ENCODE measurements at regions not wholly inside any gene's neighbourhood (a gene's known extent, or its start where the extent isn't known, plus 50 kb on each side); places are given as distances from the start of the nearest gene placed in this dataset.
"Not testable (repeated sequence)": the region's sequence is repeated elsewhere in the genome, so short reads cannot be mapped to it uniquely, and the experiment has no call there.

DNA sequence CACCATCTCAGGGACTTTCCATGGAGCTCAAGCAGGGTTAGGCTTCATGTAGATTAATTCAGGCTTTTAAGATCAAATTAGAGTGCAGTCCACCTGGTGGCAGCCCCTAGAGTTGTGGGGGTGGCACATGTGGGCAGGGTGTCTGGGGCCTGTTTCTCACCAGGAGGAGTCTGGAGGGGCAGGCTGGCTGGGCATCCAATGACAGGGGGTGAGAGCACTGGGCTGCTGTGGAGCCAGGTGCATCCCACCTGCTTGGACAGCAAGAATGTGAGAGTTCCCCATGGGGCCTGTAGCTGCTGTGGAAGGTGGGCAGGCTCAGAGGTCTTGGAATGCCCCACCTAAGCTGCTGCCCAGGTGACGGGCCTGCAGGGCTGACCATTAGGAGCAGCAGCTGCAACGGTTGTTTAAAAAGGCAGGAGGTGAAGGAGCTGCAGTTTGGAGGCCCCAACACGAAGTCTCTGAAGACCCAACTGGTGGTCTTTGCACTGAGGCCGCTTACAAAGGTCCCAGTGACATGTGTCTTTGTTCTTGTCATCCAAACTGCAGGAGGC is 686.3 kb upstream of the HS6ST1 start:
- no peak for DNase-seq

DNA sequence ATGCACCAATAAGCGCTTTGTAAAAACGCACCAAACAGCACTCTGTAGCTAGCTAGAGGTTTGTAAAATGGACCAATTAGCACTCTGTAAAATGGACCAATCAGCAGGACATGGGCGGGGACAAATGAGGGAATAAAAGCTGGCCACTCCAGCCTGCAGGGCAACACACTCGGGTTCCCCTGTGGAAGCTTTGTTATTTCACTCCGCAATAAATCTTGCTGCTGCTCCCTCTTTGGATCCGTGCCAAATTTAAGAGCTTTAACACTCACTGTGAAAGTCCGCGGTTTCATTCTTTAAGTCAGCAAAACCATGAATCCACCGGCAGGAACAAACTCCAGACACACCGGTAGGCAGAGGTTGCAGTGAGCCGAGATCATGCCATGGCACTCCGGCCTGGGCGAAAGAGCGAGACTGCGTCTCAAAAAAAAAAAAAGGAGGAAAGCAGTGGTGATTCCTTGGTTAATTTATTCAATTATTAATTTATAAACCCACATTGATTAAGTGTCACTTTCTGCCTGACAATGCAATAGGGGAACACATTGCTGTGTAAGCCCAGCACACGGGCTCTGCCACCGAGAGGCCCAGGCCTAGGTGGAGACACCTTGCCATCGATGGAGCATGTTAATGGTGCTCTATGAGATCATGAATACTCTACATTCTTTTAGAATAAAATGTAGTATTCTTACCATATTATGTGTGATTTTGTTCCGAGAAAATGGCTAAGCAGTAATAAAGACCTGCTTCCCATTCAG is 687.6 kb upstream of the HS6ST1 start:
- DNase-seq: peak in 1 of 5 experiments; percentile 10

GRCh38 chr2:129006901-129007300 is 688.2 kb upstream of the HS6ST1 start:
- no peak for DNase-seq

DNA sequence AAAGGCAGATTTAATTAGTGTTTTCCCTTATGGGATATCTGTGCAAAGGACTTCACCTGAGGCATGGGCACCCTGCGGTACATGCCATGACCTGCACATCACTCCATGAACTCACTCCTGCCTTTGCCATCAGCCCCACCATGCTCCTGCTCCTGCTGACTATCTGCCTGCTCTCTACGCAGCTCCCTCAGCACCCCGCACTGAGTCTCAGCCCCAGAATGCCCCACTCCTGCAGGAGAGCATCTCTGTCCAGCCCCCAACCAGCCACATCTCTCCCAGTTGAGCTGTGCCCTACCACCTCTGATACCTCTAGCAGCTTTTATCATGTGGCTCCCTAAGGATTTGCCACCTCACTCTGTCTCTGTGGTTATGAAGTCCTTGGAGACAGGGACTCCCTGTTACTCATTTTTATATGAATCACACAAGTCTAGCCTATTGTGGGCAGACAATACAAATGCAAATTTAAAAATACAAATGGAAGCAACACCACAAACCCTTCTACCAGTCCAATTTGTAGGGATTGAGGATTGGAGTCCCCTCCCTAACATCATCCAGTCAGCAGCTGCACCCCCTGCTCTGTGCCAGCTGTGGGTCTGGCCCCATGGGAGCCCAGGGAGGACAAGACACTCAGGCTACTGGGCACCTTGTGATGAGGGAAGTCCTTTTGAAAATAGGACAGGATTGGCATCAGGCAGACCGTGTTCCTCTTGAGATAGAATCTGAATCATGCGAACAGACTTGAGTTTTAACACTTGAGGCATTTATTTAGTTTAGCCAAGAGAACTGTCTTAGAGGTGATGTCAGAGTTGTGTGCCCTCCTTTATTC is 689.6 kb upstream of the HS6ST1 start:
- no peak for DNase-seq

DNA sequence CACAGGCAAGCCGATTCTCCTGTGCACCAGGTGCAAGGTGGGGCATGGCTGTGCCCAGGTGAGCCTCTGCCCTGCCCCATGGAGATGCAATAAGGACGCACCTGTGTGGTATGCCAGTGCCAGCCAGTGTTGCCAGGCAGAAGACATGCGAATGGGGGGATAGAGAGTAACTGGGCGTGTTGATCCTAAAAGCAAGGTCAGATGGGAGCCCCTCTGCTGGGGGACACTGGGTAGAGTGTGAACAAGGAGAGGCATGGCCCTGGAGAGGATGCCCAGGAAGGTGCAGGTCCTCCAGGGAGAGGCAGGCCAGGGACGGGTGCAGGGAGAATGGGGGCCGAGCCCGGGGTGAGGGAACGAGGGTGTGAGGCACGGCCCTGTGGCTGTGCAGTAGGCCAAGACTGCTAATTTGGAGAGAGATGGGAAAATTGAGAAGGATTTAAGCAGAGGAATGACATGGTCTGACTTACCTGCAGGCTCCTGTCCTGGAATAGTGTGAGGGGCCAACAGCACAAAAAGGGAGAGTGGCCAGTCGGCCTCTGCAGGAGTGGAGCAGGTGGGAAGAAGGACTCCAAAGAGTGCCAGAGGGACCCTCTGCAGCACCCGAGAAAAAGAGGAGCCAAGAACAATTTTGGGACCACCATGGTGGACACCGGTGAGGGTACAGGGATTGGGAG is 690.4 kb upstream of the HS6ST1 start:
- DNase-seq: no peak

DNA sequence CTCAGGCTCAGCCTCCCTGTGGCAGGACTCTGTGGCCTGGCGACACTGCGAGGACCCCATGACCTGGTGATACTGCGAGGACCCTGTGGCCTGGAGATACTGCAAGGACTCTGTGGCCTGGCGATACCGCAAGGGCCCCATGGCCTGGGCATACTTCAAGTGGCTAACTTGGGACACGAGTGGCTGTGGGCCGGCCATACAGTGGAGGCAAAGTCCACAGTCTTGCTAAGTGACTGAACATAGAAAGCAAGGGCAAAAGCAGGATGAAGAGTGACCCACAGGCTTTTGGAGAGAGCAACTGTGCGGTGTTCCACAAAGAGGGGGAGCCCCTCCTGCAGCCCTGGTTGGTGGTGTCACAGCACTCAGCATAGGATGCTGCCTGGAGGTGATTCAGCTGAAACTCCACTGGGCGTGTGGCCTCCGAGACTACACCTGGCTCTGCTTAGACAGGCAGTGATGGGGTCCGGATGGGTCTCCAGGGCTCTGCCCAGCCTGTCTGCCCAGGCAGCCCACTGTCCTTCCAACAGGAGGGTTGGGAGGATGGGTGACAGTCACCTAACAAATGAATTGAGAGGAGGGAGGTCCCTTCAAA is 691.0 kb upstream of the HS6ST1 start:
- no peak for DNase-seq

GRCh38 chr2:129010262-129010661 is 691.6 kb upstream of the HS6ST1 start:
- no peak for DNase-seq

- no peak for DNase-seq
Observed at GRCh38 chr2:129011466-129012061, 692.9 kb upstream of the HS6ST1 start.

DNA sequence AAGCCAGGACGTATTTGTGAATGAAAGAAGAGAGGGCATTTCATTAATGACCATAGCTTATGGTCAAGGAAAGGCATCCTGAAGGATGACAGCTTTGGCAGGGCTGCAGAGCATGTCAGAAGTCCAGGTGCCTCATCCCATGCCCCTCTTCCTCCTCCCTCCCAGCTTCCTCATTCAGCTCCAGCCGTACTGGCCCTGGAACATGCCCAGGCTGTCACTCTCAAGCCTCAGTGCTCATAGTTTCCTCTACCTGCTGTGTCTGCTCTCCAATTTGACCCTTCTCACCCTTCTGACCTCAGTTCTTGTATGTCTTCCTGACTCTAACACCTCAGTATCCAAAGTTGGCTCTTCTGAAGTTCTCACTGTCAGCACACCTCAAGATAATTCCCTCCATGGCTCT is 695.8 kb upstream of the HS6ST1 start:
- DNase-seq: no peak

DNA sequence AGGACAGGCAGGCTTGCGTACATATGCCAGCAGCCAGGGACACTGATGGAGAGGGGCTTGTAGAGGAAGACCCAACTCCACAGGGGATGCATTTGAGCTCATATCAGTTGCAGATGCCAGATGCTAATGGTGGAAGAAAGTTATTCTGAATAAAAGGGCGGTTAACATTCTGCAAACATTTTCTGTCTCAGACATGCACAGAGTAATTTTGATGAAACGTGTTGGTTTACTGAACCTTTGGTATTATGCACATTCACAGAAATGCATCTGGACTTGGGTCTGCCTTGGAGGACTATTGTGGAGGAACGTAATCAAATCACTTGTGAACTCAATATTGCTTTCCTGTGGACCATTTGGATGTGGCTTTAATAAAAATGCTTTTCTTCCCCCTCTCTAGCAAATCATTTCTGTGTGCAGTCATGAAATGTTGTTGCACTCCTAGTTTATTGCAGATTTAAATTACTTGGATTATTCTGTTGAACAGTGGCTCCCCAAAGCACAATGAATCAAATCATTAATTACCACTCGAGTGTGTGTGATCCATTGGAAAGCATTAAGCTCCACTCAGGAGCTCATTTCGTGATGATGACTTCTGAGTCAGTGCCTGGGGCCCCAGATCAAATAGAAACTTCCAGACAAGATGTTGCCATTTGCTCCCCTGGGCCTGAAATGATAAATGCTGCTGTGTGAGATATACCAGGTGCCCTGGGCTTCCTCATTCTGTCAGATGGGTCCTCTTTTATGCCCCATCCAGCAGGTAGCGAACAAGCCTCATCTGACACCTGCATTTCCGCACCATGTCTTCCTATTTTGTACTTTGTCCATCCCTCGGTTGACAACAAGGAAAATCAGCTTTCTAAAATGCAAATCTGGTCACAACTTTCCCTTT is 697.0 kb upstream of the HS6ST1 start:
- DNase-seq: no peak

DNA sequence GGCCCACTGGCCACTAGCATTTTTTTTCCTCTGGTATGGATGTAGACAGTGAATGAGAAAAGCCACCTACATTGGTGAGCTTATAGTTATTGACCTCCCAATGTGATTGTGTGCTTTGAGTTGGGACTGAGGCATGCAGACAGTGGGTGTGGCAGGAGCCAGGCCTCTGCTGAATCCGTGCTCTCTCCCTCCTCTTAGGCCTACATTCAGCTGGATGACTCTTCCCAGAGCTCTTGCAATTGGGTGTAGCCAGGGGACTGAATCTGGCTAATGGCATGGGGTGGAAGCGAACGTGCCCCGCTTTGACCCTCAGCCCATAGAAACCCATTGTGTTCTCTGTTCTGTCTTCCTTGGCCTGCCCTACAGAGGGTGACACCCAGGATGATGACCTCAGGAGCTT is 698.3 kb upstream of the HS6ST1 start:
- no peak for DNase-seq

DNA sequence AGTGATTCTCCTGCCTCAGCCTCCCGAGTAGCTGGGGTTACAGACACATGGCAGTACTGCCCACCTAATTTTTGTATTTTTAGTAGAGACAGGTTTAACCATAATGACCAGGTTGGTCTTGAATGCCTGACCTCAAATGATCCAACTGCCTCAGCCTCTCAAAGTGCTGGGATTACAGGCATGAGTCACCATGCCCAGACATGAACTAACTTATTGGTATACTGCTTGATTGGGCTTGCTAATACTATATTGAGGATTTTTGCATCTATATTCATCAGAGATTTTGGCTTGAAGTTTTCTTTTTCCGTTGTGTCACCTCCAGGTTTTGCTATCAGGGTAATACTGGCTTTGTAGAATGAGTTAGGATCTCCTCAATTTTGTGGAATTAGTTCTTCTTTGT is 706.1 kb upstream of the HS6ST1 start:
- no peak for DNase-seq

DNA sequence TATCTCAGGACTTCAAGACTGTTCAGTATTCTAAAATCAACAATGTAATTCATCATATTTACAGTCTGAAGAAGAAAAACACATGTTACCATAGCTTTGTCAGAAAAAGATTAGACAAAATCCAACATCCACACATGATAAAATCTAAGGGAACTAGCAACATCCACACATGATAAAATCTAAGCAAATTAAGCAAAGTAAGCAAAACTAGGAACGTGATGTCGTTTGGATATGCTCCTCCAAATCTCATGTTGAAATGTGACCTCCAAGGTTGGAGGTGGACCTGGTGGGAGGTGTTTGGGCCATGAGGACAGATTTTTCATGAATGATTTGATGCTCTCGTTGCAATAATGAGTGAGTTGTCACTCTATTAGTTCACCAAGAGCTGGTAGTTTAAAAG is 717.3 kb upstream of the HS6ST1 start:
- DNase-seq: no peak

DNA sequence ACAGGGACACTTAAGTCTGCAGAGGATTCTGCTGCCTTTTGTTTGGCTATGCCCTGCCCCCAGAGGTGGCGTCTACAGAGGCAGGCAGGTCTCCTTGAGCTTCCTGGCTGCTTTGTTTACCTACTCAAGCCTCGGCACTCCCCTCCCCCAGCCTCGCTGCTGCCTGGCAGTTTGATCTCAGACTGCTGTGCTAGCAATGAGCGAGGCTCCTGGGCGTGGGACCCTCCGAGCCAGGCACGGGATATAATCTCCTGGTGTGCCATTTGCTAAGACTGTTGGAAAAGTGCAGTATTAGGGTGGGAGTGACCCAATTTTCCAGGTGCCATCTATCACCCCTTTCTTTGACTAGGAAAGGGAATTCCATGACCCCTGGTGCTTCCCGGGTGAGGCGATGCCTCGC is 725.0 kb upstream of the HS6ST1 start:
- not testable (repeated sequence) for DNase-seq

- not testable (repeated sequence) for DNase-seq
Observed at GRCh38 chr2:129046475-129046874, 727.8 kb upstream of the HS6ST1 start.

GRCh38 chr2:129050101-129050500 is 731.4 kb upstream of the HS6ST1 start:
- peak in 1 of 5 experiments; percentile 65 for DNase-seq

GRCh38 chr2:129055242-129055641 is 736.6 kb upstream of the HS6ST1 start:
- DNase-seq: no peak

GRCh38 chr2:129055824-129056223 is 737.2 kb upstream of the HS6ST1 start:
- no peak for DNase-seq

- DNase-seq: no peak
Observed at GRCh38 chr2:129056309-129056958, 737.8 kb upstream of the HS6ST1 start.

GRCh38 chr2:129056959-129057317 is 738.3 kb upstream of the HS6ST1 start:
- no peak for DNase-seq

- DNase-seq: no peak
Observed at GRCh38 chr2:129058981-129059380, 740.3 kb upstream of the HS6ST1 start.

All from T-helper 2 cell (primary cell).